ENCODE measurements at regions not wholly inside any gene's neighbourhood (a gene's known extent, or its start where the extent isn't known, plus 50 kb on each side); places are given as distances from the start of the nearest gene placed in this dataset.

- no peak for DNase-seq
- POLR2A ChIA-PET: no interaction called here
- TF ChIP-seq CTCF (IDR thresholded peaks at IDR 0.05): no peak
- CTCF ChIA-PET: no interaction called here
- Mint-ChIP-seq H3K27me3 (no peaks in the 10 kb centered on the region), H3K4me3 (no peak overlapping the region), H3K27ac (no peak overlapping the region), H3K9me3 (peaks cover 6% of the 10 kb centered on the region), H3K4me1 (no peaks in the 10 kb centered on the region), H3K36me3 (ENCODE audit: low read depth) (no peaks in the 10 kb centered on the region)
- ATAC-seq (ENCODE audit: low read depth): no peak
- intact Hi-C loops (cut with micrococcal nuclease): no loop called here
These were observed 371.3 kb downstream of the SLITRK5 start for GRCh38 chr13:88042489-88042888.

GRCh38 chr13:88051746-88052482, 380.7 kb downstream of the SLITRK5 start:
- Mint-ChIP-seq H3K27me3 (no peaks in the 10 kb centered on the region), H3K36me3 (ENCODE audit: low read depth) (no peaks in the 10 kb centered on the region), H3K27ac (no peak overlapping the region), H3K9me3 (peaks cover 10% of the 10 kb centered on the region), H3K4me1 (no peaks in the 10 kb centered on the region), H3K4me3 (no peak overlapping the region)
- no peak for TF ChIP-seq CTCF (IDR thresholded peaks at IDR 0.05)
- no peak for DNase-seq
- ChIA-PET CTCF (no interaction called here), POLR2A (no interaction called here)
- ATAC-seq (ENCODE audit: low read depth): no peak
- intact Hi-C loops (cut with micrococcal nuclease): no loop called here

- intact Hi-C loops (cut with micrococcal nuclease): no loop called here
- no peak overlapping the region for H3K27ac Mint-ChIP-seq
- CTCF ChIA-PET: no interaction called here
- DNase-seq (no peak), ATAC-seq (ENCODE audit: low read depth) (no peak)
- H3K4me3 Mint-ChIP-seq: no peak overlapping the region
- no peaks in the 10 kb centered on the region for H3K36me3 Mint-ChIP-seq (ENCODE audit: low read depth)
- peaks cover 7% of the 10 kb centered on the region for H3K9me3 Mint-ChIP-seq
- no peaks in the 10 kb centered on the region for H3K27me3 Mint-ChIP-seq
- no peak for TF ChIP-seq CTCF (IDR thresholded peaks at IDR 0.05)
- no peaks in the 10 kb centered on the region for H3K4me1 Mint-ChIP-seq
- POLR2A ChIA-PET: no interaction called here
These were observed 392.6 kb downstream of the SLITRK5 start for GRCh38 chr13:88063741-88064140.

- intact Hi-C loops (cut with micrococcal nuclease): no loop called here
- H3K4me1 Mint-ChIP-seq: no peaks in the 10 kb centered on the region
- peaks cover 5% of the 10 kb centered on the region for H3K9me3 Mint-ChIP-seq
- H3K36me3 Mint-ChIP-seq (ENCODE audit: low read depth): no peaks in the 10 kb centered on the region
- no peaks in the 10 kb centered on the region for H3K27me3 Mint-ChIP-seq
- CTCF ChIA-PET: no interaction called here
- POLR2A ChIA-PET: no interaction called here
- ATAC-seq (ENCODE audit: low read depth) (no peak), DNase-seq (no peak)
- H3K27ac Mint-ChIP-seq: no peak overlapping the region
- H3K4me3 Mint-ChIP-seq: no peak overlapping the region
- no peak for TF ChIP-seq CTCF (IDR thresholded peaks at IDR 0.05)
These were observed 395.7 kb downstream of the SLITRK5 start for GRCh38 chr13:88066847-88067246.

- Mint-ChIP-seq H3K4me1 (no peaks in the 10 kb centered on the region), H3K9me3 (peaks cover 5% of the 10 kb centered on the region), H3K4me3 (no peak overlapping the region), H3K27me3 (no peaks in the 10 kb centered on the region), H3K27ac (no peak overlapping the region), H3K36me3 (ENCODE audit: low read depth) (no peaks in the 10 kb centered on the region)
- intact Hi-C loops (cut with micrococcal nuclease): no loop called here
- ChIA-PET CTCF (no interaction called here), POLR2A (no interaction called here)
- DNase-seq: no peak
- TF ChIP-seq CTCF (IDR thresholded peaks at IDR 0.05): no peak
- ATAC-seq (ENCODE audit: low read depth): no peak
These were observed 397.1 kb downstream of the SLITRK5 start for GRCh38 chr13:88068316-88068715.
